PFSK-1 (cell line): ENCODE measurements at regions not wholly inside any gene's neighbourhood (a gene's known extent, or its start where the extent isn't known, plus 50 kb on each side); places are given as distances from the start of the nearest gene placed in this dataset.
A peak's percentile ranks its signal among the peaks of the same experiment; 100 is the strongest.

ENCODE experiments used
- FOXP2 ChIP-seq: optimal IDR thresholded peaks from 2 replicates; pipeline ENCODE3; 2011; ENCODE audit warnings: borderline replicate concordance, control low read depth, inconsistent platforms; ENCODE audit not compliant: insufficient read depth; ENCODE audit errors: extremely low read length, extremely low read depth
- POLR2AphosphoS5 ChIP-seq: IDR thresholded peaks from 2 replicates; pipeline ENCODE4 v1.6.1; 2012; ENCODE audit warnings: low read depth, mild to moderate bottlenecking, control low read depth, low read length, moderate library complexity
- SIN3A ChIP-seq: IDR thresholded peaks from 2 replicates; pipeline ENCODE4 v1.6.1; 2012; ENCODE audit warnings: mild to moderate bottlenecking, low read length, moderate library complexity, borderline replicate concordance; ENCODE audit not compliant: insufficient read depth
- TAF1 ChIP-seq: IDR thresholded peaks from 2 replicates; pipeline ENCODE4 v1.6.1; 2012; ENCODE audit warnings: low read length, control low read depth, borderline replicate concordance; ENCODE audit not compliant: insufficient read depth
- TF ChIP-seq, protein P1 (sequence below), 2 experiments: IDR thresholded peaks; 2 replicates each; pipeline versions ENCODE4 v1.6.1 to v1.8.0; 2011 to 2012; ENCODE audit warnings: low read depth in 2 of 2, low read length in 2 of 2, control low read depth in 1 of 2, inconsistent platforms in 1 of 2, mild to moderate bottlenecking in 1 of 2, moderate library complexity in 1 of 2; ENCODE audit not compliant: insufficient read depth in 1 of 2

DNA sequence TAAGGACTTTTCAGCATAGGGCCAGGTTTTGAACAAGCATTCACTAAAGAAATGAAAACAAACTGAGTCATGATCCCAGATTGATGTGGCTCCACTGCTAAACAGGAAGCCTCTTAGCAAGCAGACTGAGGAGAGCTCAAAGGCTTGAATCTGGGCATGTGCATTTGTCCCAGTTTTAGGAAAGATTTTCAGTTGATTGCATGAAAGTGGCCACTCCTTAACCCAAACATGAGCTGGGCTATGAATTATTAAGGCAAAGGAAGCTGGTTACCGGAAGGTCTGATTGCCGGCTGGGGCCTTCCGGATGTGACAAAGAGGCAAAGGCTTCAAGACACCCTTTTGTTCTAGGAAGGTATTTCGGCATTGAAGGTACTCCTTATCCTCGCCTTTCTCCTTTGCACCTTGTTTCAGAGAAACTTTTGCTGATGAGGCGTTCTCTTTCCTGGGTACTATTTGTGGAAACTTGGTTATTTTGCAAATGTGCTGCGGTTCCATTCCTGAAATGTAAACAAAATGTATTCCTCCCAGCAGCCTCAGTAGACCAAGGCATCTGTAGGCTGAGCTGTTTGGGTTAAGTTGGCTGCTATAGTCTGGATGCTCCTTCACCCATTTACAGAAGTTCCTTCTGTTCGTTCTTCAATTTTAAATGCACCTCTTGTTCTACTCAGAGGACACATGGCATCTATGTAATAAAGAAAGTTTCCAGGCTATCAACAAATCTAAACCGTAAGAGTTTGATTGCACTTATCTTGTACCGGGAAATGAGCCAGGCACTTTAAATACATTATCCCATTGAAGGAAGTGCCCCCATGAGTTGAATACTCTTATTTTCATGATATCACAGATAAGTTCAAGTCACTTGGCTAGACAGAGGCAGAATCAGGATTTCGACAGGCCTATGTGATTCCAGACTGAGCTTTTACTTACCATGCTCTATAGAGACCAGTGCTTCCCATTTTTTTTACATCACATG lies 115.6 kb upstream of the METAP2 start:
- TF ChIP-seq POLR2AphosphoS5: 0 out of 2 replicates have a peak, but pooled peaks have one; percentile 30
- TF ChIP-seq SIN3A: no peak

DNA sequence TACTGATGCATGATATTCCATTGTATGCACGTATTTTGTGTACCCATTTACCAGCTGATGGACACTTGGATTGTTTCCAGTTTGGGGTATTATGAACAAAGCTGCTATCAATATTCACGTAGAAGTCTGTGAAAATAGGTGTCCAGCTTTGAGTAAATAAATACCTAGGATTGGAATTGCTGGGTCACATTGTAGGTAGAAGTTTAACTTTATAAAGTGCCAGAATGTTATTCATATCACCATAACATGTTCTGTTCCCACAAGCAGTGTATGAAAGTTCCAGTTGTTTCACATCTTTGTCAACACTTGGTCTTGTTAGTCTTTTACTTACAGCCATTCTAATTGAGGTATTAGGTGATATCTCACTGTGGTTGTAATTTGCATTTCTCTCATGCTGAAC lies 108.0 kb upstream of the METAP2 start:
- TF ChIP-seq SIN3A: no peak
- TF ChIP-seq TAF1: no peak
- TF ChIP-seq, protein P1, sequence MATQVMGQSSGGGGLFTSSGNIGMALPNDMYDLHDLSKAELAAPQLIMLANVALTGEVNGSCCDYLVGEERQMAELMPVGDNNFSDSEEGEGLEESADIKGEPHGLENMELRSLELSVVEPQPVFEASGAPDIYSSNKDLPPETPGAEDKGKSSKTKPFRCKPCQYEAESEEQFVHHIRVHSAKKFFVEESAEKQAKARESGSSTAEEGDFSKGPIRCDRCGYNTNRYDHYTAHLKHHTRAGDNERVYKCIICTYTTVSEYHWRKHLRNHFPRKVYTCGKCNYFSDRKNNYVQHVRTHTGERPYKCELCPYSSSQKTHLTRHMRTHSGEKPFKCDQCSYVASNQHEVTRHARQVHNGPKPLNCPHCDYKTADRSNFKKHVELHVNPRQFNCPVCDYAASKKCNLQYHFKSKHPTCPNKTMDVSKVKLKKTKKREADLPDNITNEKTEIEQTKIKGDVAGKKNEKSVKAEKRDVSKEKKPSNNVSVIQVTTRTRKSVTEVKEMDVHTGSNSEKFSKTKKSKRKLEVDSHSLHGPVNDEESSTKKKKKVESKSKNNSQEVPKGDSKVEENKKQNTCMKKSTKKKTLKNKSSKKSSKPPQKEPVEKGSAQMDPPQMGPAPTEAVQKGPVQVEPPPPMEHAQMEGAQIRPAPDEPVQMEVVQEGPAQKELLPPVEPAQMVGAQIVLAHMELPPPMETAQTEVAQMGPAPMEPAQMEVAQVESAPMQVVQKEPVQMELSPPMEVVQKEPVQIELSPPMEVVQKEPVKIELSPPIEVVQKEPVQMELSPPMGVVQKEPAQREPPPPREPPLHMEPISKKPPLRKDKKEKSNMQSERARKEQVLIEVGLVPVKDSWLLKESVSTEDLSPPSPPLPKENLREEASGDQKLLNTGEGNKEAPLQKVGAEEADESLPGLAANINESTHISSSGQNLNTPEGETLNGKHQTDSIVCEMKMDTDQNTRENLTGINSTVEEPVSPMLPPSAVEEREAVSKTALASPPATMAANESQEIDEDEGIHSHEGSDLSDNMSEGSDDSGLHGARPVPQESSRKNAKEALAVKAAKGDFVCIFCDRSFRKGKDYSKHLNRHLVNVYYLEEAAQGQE (IDR thresholded peaks at IDR 0.05; ENCODE audit: insufficient read depth in 1 of 2, low read depth in 2 of 2, low read length in 2 of 2): no peak
- TF ChIP-seq POLR2AphosphoS5: no peak

DNA sequence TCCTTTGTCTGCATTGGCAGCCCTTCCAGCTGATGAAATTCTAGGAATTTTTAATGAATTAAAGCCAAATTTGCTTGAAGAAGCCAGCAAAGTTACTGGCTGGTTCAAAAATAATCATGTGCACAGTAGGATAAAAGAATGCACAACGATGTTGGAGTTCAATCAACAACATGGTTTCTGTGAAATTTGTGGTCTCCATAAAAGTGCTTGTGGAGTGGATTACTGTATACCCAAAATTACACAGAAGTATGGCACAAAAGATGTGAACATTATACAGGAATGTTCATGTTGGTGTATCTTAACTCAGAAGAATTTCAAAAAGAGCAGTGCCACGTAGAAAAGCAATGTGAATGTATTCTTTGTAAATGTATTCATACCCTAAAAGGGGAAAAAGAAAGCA lies 105.0 kb upstream of the METAP2 start:
- TF ChIP-seq TAF1 (no peak), POLR2AphosphoS5 (no peak), FOXP2 (no peak), SIN3A (no peak)
- TF ChIP-seq, protein P1 (IDR thresholded peaks at IDR 0.05; ENCODE audit: insufficient read depth in 1 of 2, low read depth in 2 of 2, low read length in 2 of 2): no peak

DNA sequence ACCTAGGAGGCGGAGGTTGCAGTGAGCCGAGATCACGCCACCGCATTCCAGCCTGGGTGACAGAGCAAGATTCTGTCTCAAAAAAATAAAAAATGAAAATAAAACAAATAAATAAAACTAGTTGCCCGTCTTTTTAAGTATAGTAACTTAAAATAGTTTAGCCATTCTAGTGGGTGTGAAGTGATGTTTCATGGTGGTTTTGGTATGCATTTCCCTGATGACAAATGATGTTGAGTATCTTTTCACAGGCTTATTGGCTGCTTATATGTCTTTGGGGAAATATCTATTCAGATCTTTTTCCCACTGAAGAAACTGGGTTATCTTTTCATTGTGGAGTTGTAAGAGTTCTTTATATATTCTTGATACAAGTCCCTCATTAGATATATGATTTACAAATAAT lies 102.4 kb upstream of the METAP2 start:
- no peak for TF ChIP-seq POLR2AphosphoS5
- no peak for TF ChIP-seq SIN3A
- TF ChIP-seq FOXP2: no peak
- no peak for TF ChIP-seq TAF1
- TF ChIP-seq, protein P1 (IDR thresholded peaks at IDR 0.05; ENCODE audit: insufficient read depth in 1 of 2, low read depth in 2 of 2, low read length in 2 of 2): no peak

DNA sequence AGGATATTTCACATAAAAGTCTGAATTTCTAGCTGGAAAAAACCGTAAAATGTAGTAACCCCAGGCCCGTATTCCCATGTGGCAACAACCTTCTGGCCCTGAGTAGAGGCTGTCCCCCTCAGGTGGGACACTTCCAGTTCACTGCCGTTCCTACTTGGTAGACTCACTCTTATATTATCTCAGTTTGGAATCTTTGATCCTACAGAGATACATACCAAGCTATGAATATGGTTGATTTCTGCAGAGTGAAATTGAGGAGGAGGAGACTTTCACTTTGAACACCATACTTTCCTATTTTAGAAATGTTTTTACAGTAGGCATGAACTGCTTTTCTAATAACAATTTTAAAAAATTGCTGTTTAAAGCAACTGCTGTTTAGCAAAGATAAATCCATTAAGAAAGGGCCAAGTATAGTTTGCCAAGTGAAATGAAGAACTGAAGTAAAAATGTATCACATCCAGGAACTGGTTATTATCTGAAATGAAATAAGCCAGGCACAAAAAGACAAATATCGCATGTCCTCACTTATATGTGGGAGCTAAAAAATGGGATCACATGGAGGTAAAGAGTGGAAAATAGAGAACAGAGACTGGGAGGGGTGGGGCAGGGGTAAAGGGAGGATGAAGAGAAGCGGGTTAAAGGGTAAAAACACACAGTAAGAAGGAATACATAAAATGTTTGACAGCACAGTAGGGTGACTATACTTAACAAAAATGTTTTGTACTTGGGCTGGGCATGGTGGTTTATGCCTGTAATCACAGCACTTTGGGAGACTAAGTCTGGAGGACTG lies 92.8 kb upstream of the METAP2 start:
- no peak for TF ChIP-seq SIN3A
- TF ChIP-seq TAF1: no peak

DNA sequence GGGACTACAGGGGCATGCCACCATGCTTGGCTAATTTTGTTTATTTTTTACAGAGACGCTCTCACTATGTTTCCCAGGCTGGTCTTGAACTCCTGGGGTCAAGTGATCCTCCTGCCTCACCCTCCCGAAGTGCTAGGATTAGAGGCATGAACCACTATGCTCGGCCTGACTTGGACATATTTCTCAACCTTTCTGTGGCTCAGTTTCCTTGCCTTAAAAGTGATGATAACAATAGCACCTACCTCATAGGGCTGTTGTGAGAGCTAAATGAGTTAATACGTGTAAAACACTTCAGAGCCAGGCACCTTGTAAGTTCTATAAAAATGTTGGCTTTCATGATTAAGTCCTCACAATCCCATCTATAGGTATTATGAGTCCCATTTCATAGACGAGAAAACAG lies 89.2 kb upstream of the METAP2 start:
- no peak for TF ChIP-seq POLR2AphosphoS5
- TF ChIP-seq TAF1: no peak
- TF ChIP-seq, protein P1 (IDR thresholded peaks at IDR 0.05; ENCODE audit: insufficient read depth in 1 of 2, low read depth in 2 of 2, low read length in 2 of 2): no peak
- TF ChIP-seq SIN3A: no peak
- no peak for TF ChIP-seq FOXP2
